Loucy (cell line): ENCODE measurements at regions not wholly inside any gene's neighbourhood (a gene's known extent, or its start where the extent isn't known, plus 50 kb on each side); places are given as distances from the start of the nearest gene placed in this dataset.

Experiments
- CTCF ChIP-seq: fragments of 200-600 bp; sonication (generic); conservative IDR thresholded peaks from 2 replicates; pipeline ENCODE4 v1.5.1; 2014; ENCODE audit warnings: mild to moderate bottlenecking, antibody characterized with exemption, low read length
- EZH2phosphoT487 ChIP-seq: fragments of 200-600 bp; IDR thresholded peaks from 2 replicates; pipeline ENCODE4 v1.6.1; 2018; ENCODE audit warnings: antibody characterized with exemption, mild to moderate bottlenecking, moderate library complexity, borderline replicate concordance

GRCh38 chr10:124336186-124336585 lies 82.5 kb downstream of the OAT start:
- no peak for TF ChIP-seq CTCF
- no peak for TF ChIP-seq EZH2phosphoT487
